CD14-positive monocyte (primary cell): ENCODE measurements at regions not wholly inside any gene's neighbourhood (a gene's known extent, or its start where the extent isn't known, plus 50 kb on each side); places are given as distances from the start of the nearest gene placed in this dataset.

Source experiments
- DNase-seq, 3 donors: peaks; one replicate each; pipeline ENCODE4 v3.0.0-alpha.2; 2011 to 2022
- H2AFZ ChIP-seq: 2 replicates; pipeline ENCODE4 v1.6.0; 2012; ENCODE audit warnings: mild to moderate bottlenecking, low read depth, low read length, inconsistent platforms; ENCODE audit not compliant: insufficient read depth, poor library complexity, severe bottlenecking
- H3K27ac ChIP-seq, 2 donors: 1 replicate in 1 of 2; 2 replicates in 1 of 2; pipeline ENCODE4 v1.5.1; 2012 to 2013; ENCODE audit warnings: low read length in 2 of 2, control low read depth in 1 of 2, inconsistent platforms in 1 of 2, low read depth in 1 of 2, mild to moderate bottlenecking in 1 of 2
- H3K27me3 ChIP-seq, 2 donors: one replicate each; pipeline versions ENCODE4 v1.6.0 to v1.6.1; 2011 to 2013; ENCODE audit warnings: low read length in 2 of 2; ENCODE audit not compliant: control insufficient read depth in 2 of 2, insufficient read depth in 2 of 2
- H3K36me3 ChIP-seq, 2 donors: replicated peaks in 1 of 2; 1 replicate in 1 of 2; 2 replicates in 1 of 2; pipeline versions ENCODE4 v1.5.1 to v1.6.1; 2012 to 2013; ENCODE audit warnings: low read length in 2 of 2, control low read depth in 1 of 2, inconsistent platforms in 1 of 2, mild to moderate bottlenecking in 1 of 2; ENCODE audit not compliant: insufficient read depth in 2 of 2, control insufficient read depth in 1 of 2
- H3K4me1 ChIP-seq, 2 donors: 1 replicate in 1 of 2; 2 replicates in 1 of 2; pipeline versions ENCODE4 v1.5.1 to v1.6.1; 2012 to 2013; ENCODE audit warnings: low read length in 2 of 2, control low read depth in 1 of 2, inconsistent platforms in 1 of 2, mild to moderate bottlenecking in 1 of 2, moderate library complexity in 1 of 2; ENCODE audit not compliant: insufficient read depth in 2 of 2, control insufficient read depth in 1 of 2
- H3K4me2 ChIP-seq: replicated peaks from 2 replicates; pipeline ENCODE3; 2012; ENCODE audit warnings: low read length, moderate library complexity, mild to moderate bottlenecking; ENCODE audit not compliant: poor library complexity, severe bottlenecking; ENCODE audit errors: extremely low read depth
- H3K4me3 ChIP-seq, 3 experiments: fragments of 200-600 bp in 1 of 3; sonication (generic) in 1 of 3; replicated peaks in 1 of 3; 1 replicate in 2 of 3; 2 replicates in 1 of 3; pipeline ENCODE4 v1.5.1; 2011 to 2013; ENCODE audit warnings: low read length in 3 of 3, mild to moderate bottlenecking in 3 of 3, control low read depth in 2 of 3, low read depth in 2 of 3, inconsistent platforms in 1 of 3, moderate library complexity in 1 of 3
- H3K79me2 ChIP-seq: 2 replicates; pipeline ENCODE4 v1.6.0; 2012; ENCODE audit warnings: mild to moderate bottlenecking, control low read depth, inconsistent platforms, low read length, moderate library complexity; ENCODE audit not compliant: insufficient read depth
- H3K9ac ChIP-seq: 2 replicates; pipeline ENCODE4 v1.6.0; 2017; ENCODE audit warnings: low read length, mild to moderate bottlenecking; ENCODE audit not compliant: insufficient read depth, poor library complexity, severe bottlenecking
- H3K9me3 ChIP-seq, 2 donors: replicated peaks in 1 of 2; 1 replicate in 1 of 2; 2 replicates in 1 of 2; pipeline versions ENCODE4 v1.5.1 to v1.6.1; 2012 to 2013; ENCODE audit warnings: low read length in 2 of 2, control low read depth in 1 of 2; ENCODE audit not compliant: control insufficient read depth in 1 of 2, insufficient read depth in 1 of 2
- H4K20me1 ChIP-seq: 2 replicates; pipeline ENCODE4 v1.6.0; 2012; ENCODE audit warnings: mild to moderate bottlenecking, low read length, control low read depth, moderate library complexity; ENCODE audit not compliant: insufficient read depth
- H3K27ac Mint-ChIP-seq, 7 donors: one replicate each; pipeline ENCODE4 v1.8.0; 2020; ENCODE audit warnings: mild to moderate bottlenecking in 7 of 7, mixed read lengths in 7 of 7, moderate library complexity in 6 of 7, inconsistent platforms in 2 of 7
- H3K27me3 Mint-ChIP-seq, 3 donors: one replicate each; pipeline ENCODE4 v1.8.0; 2021 to 2022; ENCODE audit warnings: low read depth in 3 of 3, mild to moderate bottlenecking in 3 of 3, mixed read lengths in 3 of 3, moderate library complexity in 3 of 3, inconsistent platforms in 1 of 3
- H3K36me3 Mint-ChIP-seq, 2 donors: one replicate each; pipeline ENCODE4 v1.8.0; 2020; ENCODE audit warnings: mixed read lengths in 2 of 2, inconsistent platforms in 1 of 2, mild to moderate bottlenecking in 1 of 2
- H3K4me1 Mint-ChIP-seq: one replicate; pipeline ENCODE4 v1.8.0; 2020; ENCODE audit warnings: mild to moderate bottlenecking, mixed read lengths
- H3K4me3 Mint-ChIP-seq, 2 donors: one replicate each; pipeline ENCODE4 v1.8.0; 2020; ENCODE audit warnings: mild to moderate bottlenecking in 2 of 2, mixed read lengths in 2 of 2, moderate library complexity in 1 of 2
- H3K9me3 Mint-ChIP-seq, 7 donors: one replicate each; pipeline ENCODE4 v1.8.0; 2020 to 2022; ENCODE audit warnings: mixed read lengths in 7 of 7, mild to moderate bottlenecking in 6 of 7, moderate library complexity in 6 of 7, inconsistent platforms in 2 of 7
- CTCF ChIP-seq: fragments of 200-600 bp; IDR thresholded peaks from one replicate; pipeline ENCODE4 v1.8.0; 2022; ENCODE audit warnings: antibody characterized with exemption, mild to moderate bottlenecking
- WGBS: methylation state at CpG from one replicate; pipeline ENCODE4 v1.1.5; 2013; ENCODE audit warnings: missing lambda C conversion rate; ENCODE audit not compliant: insufficient coverage; 5-methylcytosine and 5-hydroxymethylcytosine counted together
- intact Hi-C, 2 donors: fragments of 100-400 bp; cut with micrococcal nuclease; formaldehyde crosslinking; loops; one replicate each; pipeline versions ENCODE4 v1.15.0 to v1.15.1; 2023

DNA sequence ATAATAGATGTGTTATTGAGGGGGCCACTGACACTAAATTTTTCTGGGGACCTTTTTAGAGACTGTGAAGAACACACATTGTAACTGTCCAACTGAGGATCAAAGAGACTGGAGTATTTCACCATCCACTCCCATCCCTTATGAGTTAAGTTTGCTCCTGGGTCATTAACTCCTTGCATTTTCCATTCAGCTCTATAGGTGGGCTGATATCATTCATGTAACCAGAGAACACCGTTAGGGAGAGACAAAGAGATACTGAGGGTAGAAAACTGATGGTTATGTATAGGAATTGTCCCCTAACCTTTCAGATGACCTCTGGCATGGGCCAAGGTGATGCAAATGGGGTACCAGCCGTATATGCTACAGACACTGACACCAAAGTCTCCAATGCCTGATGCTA lies 142.4 kb upstream of the TLR4 start:
- DNase-seq: no peak
- intact Hi-C loops: no loop called here
- Mint-ChIP-seq H3K27me3 (no peaks in the 10 kb centered on the region), H3K4me1 (no peaks in the 10 kb centered on the region), H3K9me3 (peaks cover 0 to 5% (median 1%) of the 10 kb centered on the region in 7 donors), H3K4me3 (no peak overlapping the region), H3K36me3 (no peaks in the 10 kb centered on the region), H3K27ac (no peak overlapping the region)
- no peak overlapping the region for H3K27ac ChIP-seq
- H3K9me3 ChIP-seq: no peaks in the 10 kb centered on the region
- no peak overlapping the region for H2AFZ ChIP-seq
- H3K4me1 ChIP-seq: no peaks in the 10 kb centered on the region
- WGBS: 80% methylated on average over 1 of the region's 2 CpGs
- H4K20me1 ChIP-seq: no peaks in the 10 kb centered on the region
- no peak overlapping the region for H3K4me3 ChIP-seq
- no peak overlapping the region for H3K9ac ChIP-seq
- no peak overlapping the region for H3K4me2 ChIP-seq
- no peaks in the 10 kb centered on the region for H3K36me3 ChIP-seq
- TF ChIP-seq CTCF: no peak
- H3K79me2 ChIP-seq: no peaks in the 10 kb centered on the region
- H3K27me3 ChIP-seq: no peaks in the 10 kb centered on the region

- intact Hi-C loops: no loop called here
- TF ChIP-seq CTCF: peak; percentile 57
- no peaks in the 10 kb centered on the region for H3K4me1 Mint-ChIP-seq
- H3K9me3 Mint-ChIP-seq: peaks cover 0 to 7% (median 2%) of the 10 kb centered on the region in 7 donors
- H3K27ac Mint-ChIP-seq: no peak overlapping the region
- Histone ChIP-seq H3K36me3 (no peaks in the 10 kb centered on the region), H3K4me1 (no peaks in the 10 kb centered on the region), H3K27me3 (no peaks in the 10 kb centered on the region), H3K9me3 (no peaks in the 10 kb centered on the region), H4K20me1 (no peaks in the 10 kb centered on the region), H3K9ac (no peak overlapping the region), H3K79me2 (no peaks in the 10 kb centered on the region), H3K4me3 (no peak overlapping the region), H3K27ac (no peak overlapping the region), H3K4me2 (no peak overlapping the region), H2AFZ (no peak overlapping the region)
- H3K4me3 Mint-ChIP-seq: peak overlapping the region in 1 of 2 donors; percentile 14
- no peaks in the 10 kb centered on the region for H3K36me3 Mint-ChIP-seq
- DNase-seq: peak in 1 of 3 donors; percentile 3
- H3K27me3 Mint-ChIP-seq: no peaks in the 10 kb centered on the region
- WGBS: 67% methylated on average over 2 of the region's 5 CpGs
Measured at GRCh38 chr9:117555964-117556629, 141.2 kb upstream of the ASTN2 start.
